Skeletal muscle tissue (tissue), 3 donors: ENCODE measurements at regions not wholly inside any gene's neighbourhood (a gene's known extent, or its start where the extent isn't known, plus 50 kb on each side); places are given as distances from the start of the nearest gene placed in this dataset.

Source experiments
- H3K27ac ChIP-seq: one replicate; pipeline ENCODE4 v1.7.0; 2013; ENCODE audit warnings: mild to moderate bottlenecking, low read depth, low read length, inconsistent platforms
- H3K27me3 ChIP-seq, 3 donors: one replicate each; pipeline ENCODE4 v1.7.0; 2013; ENCODE audit warnings: low read length in 3 of 3; ENCODE audit not compliant: control insufficient read depth in 3 of 3, insufficient read depth in 3 of 3
- H3K36me3 ChIP-seq, 3 donors: one replicate each; pipeline ENCODE4 v1.7.0; 2013; ENCODE audit warnings: low read length in 3 of 3; ENCODE audit not compliant: control insufficient read depth in 3 of 3, insufficient read depth in 3 of 3
- H3K4me1 ChIP-seq, 3 donors: one replicate each; pipeline ENCODE4 v1.7.0; 2013; ENCODE audit warnings: low read length in 3 of 3, mild to moderate bottlenecking in 3 of 3; ENCODE audit not compliant: control insufficient read depth in 3 of 3, insufficient read depth in 3 of 3
- H3K4me3 ChIP-seq, 3 donors: one replicate each; pipeline ENCODE4 v1.7.0; 2013; ENCODE audit warnings: low read length in 3 of 3
- H3K9ac ChIP-seq, 3 donors: one replicate each; pipeline ENCODE4 v1.7.0; 2013; ENCODE audit warnings: low read length in 3 of 3, mild to moderate bottlenecking in 3 of 3, moderate library complexity in 2 of 3, low read depth in 1 of 3
- H3K9me3 ChIP-seq, 3 donors: one replicate each; pipeline ENCODE4 v1.7.0; 2013; ENCODE audit warnings: low read length in 3 of 3; ENCODE audit not compliant: control insufficient read depth in 3 of 3
- donor health status: Osteomylitis.

DNA sequence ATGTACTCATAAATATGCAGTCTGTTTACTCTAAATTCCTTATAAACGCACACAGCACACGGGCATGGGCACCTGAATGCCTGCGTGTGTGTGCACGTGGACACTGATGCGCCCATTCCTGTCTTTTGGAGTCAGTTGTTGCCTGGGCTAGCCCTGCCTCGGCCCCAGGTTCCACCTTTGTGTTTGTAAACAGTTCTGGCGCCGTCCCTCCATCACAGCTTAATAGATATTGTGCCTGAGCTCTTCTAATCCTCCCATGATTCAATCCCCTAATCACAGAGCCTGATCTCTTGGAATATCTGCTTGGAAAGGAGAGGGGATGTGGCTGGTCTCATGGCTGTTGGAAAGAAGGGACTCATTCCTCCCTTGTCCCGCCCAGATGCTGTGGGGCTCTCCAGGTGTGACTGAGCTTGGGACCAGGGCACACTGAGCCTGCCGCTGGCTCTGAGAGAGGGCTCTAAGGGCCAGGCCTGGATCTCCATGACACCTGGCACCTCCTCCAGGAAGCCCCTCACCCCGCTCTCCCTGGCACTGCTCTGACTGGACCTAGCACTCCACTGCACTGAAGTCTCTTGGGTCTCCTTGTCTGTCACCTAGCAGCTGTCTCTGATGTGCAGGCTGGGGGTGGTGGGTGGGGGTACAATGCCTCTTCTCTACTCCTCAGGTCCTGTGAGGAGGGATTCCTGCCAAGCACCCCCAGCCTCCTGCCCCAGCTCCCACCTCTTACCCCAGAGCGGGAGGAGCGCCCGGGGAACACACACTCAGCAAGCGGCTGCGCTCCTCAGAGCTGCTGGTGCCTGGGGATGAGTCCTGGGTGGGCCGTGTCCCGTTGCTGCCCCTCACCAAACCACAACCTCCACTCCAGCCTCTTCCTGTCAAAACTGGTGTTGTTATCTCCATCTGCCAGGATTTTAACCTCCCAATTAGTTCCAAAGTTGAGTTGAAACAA, 181.3 kb downstream of the INHBB start:
- Histone ChIP-seq H3K9ac (no peak overlapping the region), H3K4me3 (no peak overlapping the region), H3K27ac (no peak overlapping the region), H3K27me3 (peaks cover 0 to 6% (median 0%) of the 10 kb centered on the region in 3 donors), H3K9me3 (no peaks in the 10 kb centered on the region), H3K36me3 (no peaks in the 10 kb centered on the region), H3K4me1 (peaks cover 13 to 31% (median 16%) of the 10 kb centered on the region in 3 donors)

DNA sequence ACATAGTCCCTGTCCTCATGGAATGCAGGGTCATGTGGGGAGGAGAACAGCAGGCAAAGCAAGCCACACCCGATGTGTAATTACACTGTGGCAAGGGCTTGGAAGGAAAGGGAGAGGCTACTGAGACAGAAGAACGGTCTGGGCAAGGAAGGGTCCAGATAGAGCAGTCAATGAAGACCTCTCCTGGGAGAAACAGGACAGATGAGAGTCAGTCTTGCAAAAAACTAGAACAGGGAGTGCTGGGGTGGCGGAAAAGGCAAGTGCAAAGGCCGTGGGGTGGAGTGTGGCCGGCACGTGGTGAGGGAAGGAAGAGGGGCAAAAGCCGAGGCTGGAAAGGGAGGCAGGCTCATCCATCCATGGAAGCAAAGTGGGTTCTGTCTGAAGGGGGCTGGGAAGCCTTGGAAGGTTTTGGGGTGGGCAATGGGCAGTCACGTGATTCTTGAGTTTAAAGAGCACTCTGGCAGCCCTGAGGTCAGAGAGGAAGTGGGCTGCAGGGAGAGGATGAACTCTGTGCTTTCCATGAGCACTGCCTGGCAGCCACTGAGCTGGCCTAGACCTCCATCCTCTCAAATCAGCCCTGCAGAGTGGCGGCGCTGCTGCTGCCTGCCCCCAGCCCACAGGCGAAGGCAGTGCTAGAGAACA, 182.2 kb downstream of the INHBB start:
- Histone ChIP-seq H3K27ac (no peak overlapping the region), H3K4me1 (peaks cover 18 to 40% (median 20%) of the 10 kb centered on the region in 3 donors), H3K27me3 (peaks cover 0 to 3% (median 0%) of the 10 kb centered on the region in 3 donors), H3K36me3 (no peaks in the 10 kb centered on the region), H3K9me3 (no peaks in the 10 kb centered on the region), H3K4me3 (no peak overlapping the region), H3K9ac (no peak overlapping the region)

DNA sequence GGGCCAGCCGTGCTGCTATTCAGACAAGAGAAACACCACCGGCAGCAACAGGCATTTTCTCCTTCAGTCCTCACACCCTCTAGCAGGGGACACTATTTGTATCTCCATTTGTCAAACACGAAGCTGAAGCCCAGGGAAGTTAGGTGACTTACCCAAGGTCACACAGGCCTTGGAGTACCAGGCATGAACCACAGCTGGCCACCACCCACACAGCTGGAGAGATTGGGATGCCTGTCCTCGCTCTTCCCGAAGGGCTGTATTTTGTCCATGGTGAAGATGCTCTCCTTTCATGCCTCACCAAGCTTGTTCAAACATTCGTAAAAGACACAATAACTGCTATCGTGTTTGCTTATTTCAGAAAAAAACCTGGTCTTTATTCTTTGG, 182.7 kb downstream of the INHBB start:
- Histone ChIP-seq H3K4me3 (no peak overlapping the region), H3K27ac (no peak overlapping the region), H3K9ac (no peak overlapping the region), H3K36me3 (no peaks in the 10 kb centered on the region), H3K4me1 (peaks cover 18 to 42% (median 20%) of the 10 kb centered on the region in 3 donors), H3K27me3 (peaks cover 0 to 3% (median 0%) of the 10 kb centered on the region in 3 donors), H3K9me3 (no peaks in the 10 kb centered on the region)

DNA sequence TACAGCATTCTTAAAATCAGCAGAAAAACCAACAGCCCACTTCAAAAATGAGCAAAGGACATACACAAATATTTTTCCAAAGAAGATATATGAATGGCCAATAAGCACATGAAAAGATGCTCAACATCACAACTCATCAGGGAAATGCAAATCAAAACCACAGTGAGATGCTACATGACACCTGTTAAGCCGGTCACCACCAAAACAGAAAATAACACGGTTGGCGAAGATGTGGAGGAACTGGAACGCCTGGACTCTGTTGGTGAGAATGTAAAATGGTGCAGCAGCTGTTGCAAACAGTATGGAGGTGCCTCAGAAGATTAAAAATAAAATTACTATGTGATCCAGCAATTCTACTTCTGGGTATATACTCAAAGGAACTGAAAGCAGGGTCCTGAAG, 184.8 kb downstream of the INHBB start:
- Histone ChIP-seq H3K27ac (no peak overlapping the region), H3K4me1 (peaks cover 14 to 40% (median 17%) of the 10 kb centered on the region in 3 donors), H3K9ac (no peak overlapping the region), H3K36me3 (no peaks in the 10 kb centered on the region), H3K27me3 (no peaks in the 10 kb centered on the region), H3K9me3 (no peaks in the 10 kb centered on the region), H3K4me3 (no peak overlapping the region)

DNA sequence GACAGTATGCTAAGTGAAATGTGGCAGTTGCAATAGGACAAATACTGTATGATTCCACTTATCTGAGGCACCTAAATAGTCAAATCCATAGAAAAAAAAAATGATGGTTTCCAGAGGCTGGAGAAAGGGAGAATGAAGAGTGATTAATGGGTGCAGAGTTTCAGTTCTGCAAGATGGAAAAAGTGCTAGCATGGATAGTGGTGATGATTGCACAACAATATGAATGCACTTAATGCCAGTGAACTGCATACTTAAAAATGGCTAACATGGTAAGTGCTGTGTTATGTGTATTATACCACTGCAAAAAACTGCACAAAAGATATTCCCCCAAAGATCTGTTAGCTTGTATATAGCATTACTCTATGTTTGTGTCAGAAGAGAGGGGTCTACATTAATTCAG, 185.4 kb downstream of the INHBB start:
- no peak overlapping the region for H3K4me3 ChIP-seq
- H3K27me3 ChIP-seq, result no peaks in the 10 kb centered on the region
- H3K27ac ChIP-seq, result no peak overlapping the region
- no peaks in the 10 kb centered on the region for H3K36me3 ChIP-seq
- H3K4me1 ChIP-seq, result peaks cover 9 to 38% (median 14%) of the 10 kb centered on the region in 3 donors
- H3K9ac ChIP-seq, result no peak overlapping the region
- H3K9me3 ChIP-seq, result no peaks in the 10 kb centered on the region

DNA sequence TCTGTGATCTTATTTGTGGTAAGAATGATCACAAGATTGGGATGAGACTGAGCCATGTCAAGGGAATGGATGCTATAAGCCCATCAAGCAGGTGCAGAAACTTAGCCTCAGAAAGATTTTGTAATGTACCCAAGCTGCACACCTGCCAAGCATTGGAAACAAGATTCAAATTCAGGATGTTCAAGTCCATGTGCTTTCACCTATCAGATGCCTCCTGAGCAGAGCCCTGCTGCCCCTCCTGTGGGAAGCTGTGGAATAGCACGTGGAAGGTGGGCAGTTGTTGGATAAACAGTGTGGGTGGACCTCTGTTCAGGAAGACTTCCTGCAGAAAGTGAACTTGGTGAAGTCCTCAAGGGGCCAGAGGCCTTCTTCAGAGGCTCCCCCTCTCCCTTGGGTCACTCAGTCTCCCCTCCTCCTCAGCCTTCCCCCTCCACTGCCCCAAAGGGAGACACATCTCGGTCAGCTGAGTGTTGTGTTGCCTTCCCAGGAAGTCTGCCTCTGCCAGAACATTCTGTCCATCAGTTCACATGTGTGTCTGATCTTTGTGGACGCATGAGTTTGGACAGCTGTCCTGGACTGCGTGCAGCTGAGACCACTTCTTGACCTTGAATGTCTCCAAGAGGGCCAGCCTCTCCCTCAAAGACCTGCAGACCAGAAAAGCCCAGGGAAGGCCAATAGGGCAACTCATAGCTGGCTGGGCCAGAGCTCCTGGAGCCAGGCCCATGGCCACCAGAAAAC, 186.1 kb downstream of the INHBB start:
- Histone ChIP-seq H3K9me3 (no peaks in the 10 kb centered on the region), H3K36me3 (no peaks in the 10 kb centered on the region), H3K27me3 (no peaks in the 10 kb centered on the region), H3K27ac (no peak overlapping the region), H3K4me3 (no peak overlapping the region), H3K9ac (no peak overlapping the region), H3K4me1 (peaks cover 8 to 35% (median 14%) of the 10 kb centered on the region in 3 donors)

DNA sequence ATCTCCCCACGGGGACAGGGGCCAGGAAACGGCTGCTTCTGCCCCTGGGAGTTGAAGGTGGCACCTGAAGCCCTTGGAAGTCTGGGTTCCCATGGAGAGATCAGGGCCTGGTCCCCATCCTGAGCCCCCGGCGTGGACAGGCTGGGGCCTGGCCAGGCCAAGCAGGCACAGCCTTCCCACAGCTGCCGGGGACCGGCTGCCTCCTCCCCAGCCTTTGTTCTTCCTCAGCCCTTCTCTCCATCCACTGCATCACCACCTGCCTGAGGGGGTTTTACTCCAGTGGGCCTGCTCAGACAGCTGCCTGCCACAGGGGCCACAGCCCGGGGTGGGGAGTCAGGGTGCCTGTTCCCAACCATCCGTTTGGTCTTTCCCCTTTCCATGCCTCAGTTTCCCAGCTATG, 187.7 kb downstream of the INHBB start:
- Histone ChIP-seq H3K27ac (no peak overlapping the region), H3K4me1 (peaks cover 8 to 35% (median 17%) of the 10 kb centered on the region in 3 donors), H3K9me3 (no peaks in the 10 kb centered on the region), H3K36me3 (no peaks in the 10 kb centered on the region), H3K9ac (no peak overlapping the region), H3K4me3 (no peak overlapping the region), H3K27me3 (no peaks in the 10 kb centered on the region)

DNA sequence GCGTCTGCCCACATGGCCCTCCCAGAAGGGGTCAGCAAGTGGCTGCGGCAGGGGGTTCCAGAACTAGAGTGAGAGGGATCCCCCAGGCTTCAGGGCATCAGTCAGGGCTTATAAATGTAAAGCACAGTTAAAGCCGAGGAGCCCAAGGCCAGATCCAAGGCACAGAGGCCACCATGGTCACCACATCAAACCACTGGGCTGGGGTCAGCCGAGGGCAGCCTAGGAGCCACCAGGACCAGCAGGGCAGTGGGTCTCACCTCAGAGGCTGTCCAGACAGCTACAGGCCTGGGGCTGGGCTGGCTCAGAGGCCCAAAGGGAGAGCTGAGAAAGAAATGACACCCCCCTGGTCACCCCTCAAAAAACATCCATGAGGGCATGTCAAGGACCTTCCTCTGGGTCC, 188.5 kb downstream of the INHBB start:
- Histone ChIP-seq H3K9ac (no peak overlapping the region), H3K9me3 (no peaks in the 10 kb centered on the region), H3K4me1 (peaks cover 11 to 43% (median 25%) of the 10 kb centered on the region in 3 donors), H3K27ac (no peak overlapping the region), H3K4me3 (no peak overlapping the region), H3K36me3 (no peaks in the 10 kb centered on the region), H3K27me3 (no peaks in the 10 kb centered on the region)

DNA sequence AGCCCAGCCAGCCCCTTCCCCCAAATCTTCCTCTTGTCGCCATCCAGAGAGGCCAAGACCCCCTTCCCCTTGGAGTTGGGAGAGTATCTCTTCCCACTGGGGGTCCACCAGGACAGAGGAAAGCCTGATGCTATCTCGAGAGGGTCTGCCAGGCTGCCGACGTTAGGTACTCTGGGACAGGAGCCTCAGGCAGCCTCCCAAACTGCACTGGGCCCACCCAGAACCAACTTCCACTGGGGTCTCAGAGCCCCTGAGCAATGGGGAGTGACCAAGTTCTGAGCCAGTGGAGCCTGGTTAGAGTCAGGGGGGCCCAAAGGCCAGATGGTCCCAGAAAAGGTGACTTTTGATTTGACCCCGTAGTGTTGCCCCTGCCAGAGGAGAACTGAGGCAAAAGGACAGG, 189.1 kb downstream of the INHBB start:
- H3K9me3 ChIP-seq, result no peaks in the 10 kb centered on the region
- H3K27ac ChIP-seq, result no peak overlapping the region
- H3K4me3 ChIP-seq, result no peak overlapping the region
- H3K4me1 ChIP-seq, result peaks cover 17 to 49% (median 32%) of the 10 kb centered on the region in 3 donors
- no peaks in the 10 kb centered on the region for H3K36me3 ChIP-seq
- no peak overlapping the region for H3K9ac ChIP-seq
- H3K27me3 ChIP-seq, result no peaks in the 10 kb centered on the region
